GM18951 (cell line): ENCODE measurements at regions not wholly inside any gene's neighbourhood (a gene's known extent, or its start where the extent isn't known, plus 50 kb on each side); places are given as distances from the start of the nearest gene placed in this dataset.

Experiments used
- POLR2A ChIP-seq: IDR thresholded peaks from 4 replicates; pipeline ENCODE4 v1.6.1; 2011; ENCODE audit warnings: mild to moderate bottlenecking; ENCODE audit not compliant: insufficient read length, insufficient read depth; ENCODE audit errors: extremely low read depth
- in situ Hi-C: fragments of 300-500 bp; cut with MboI; formaldehyde crosslinking; loops from one replicate; pipeline ENCODE4 v1.12.0; 2022; ENCODE audit warnings: low sequenced_read_pairs, mixed read lengths, inconsistent platforms; ENCODE audit not compliant: unreplicated experiment

- in situ Hi-C loops: no loop called here
- no peak for TF ChIP-seq POLR2A
Measured at GRCh38 chr18:72410399-72410798, 133.7 kb downstream of the CBLN2 start.

GRCh38 chr18:72409903-72410302, 134.2 kb downstream of the CBLN2 start:
- no peak for TF ChIP-seq POLR2A
- in situ Hi-C loops: no loop called here

- in situ Hi-C loops: no loop called here
- no peak for TF ChIP-seq POLR2A
Measured at GRCh38 chr18:72407048-72407447, 137.1 kb downstream of the CBLN2 start.

GRCh38 chr18:72391951-72392350, 152.2 kb downstream of the CBLN2 start:
- in situ Hi-C loops: no loop called here

DNA sequence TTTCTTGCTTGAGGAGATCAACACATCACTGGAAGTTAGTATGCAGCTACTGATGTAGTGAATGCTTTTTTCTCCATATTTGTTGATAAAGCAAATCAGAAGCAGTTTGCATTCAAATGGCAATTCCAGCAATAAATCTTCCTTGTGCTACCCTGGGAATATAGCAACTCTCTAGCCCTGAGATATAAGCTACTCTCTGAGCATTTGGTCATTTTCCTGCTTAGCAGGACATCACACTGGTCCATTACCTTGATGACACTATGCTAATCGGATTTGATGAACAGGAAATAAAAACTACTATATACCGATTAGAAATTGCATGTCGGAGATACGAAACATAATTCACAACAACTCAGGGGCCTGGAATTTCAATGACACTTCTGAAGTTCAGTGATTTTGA, 152.7 kb downstream of the CBLN2 start:
- no peak for TF ChIP-seq POLR2A
- in situ Hi-C loops: no loop called here

More at GRCh38 chr18:72391951-72392350, 152.2 kb downstream of the CBLN2 start:
- no peak for TF ChIP-seq POLR2A

DNA sequence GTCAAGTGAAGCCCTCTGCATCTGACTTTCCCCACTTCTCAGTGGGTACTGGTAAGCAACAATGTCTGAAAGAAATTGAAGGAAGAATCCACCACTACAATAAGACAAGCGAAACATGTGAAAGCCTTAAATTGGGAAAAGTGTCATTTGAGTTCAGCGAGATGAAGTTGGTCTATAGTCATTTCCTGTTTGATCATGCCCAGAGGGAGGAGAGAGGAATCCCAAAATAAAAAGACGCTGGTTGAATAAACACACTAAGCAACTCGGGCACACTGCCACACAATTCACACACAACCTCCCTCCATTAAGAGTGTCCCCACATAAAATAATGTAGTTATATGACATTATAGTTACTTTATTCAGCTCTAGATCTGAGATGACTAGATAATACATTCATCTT, 166.1 kb downstream of the CBLN2 start:
- no peak for TF ChIP-seq POLR2A
- in situ Hi-C loops: no loop called here

DNA sequence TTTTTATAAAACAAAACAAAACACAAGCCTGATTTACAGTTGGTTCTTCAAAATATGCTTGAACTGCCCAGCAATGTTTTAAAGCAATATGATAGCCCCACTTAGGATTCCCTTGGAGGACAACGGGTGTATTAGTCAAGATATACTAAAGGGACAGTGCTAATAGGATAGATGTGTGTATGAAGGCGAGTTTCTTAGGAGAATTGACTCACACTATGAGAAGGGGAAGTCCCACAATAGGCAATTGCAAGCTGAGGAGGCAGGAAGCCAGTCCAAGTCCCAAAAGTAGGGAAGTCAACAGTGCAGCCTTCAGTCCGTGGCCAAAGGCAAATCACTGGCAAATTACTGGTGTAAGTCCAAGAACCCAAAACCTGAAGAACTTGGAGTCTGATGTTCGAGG, 167.9 kb downstream of the CBLN2 start:
- TF ChIP-seq POLR2A: no peak
- in situ Hi-C loops: no loop called here

GRCh38 chr18:72375618-72376017, 168.5 kb downstream of the CBLN2 start:
- in situ Hi-C loops: no loop called here
- no peak for TF ChIP-seq POLR2A

DNA sequence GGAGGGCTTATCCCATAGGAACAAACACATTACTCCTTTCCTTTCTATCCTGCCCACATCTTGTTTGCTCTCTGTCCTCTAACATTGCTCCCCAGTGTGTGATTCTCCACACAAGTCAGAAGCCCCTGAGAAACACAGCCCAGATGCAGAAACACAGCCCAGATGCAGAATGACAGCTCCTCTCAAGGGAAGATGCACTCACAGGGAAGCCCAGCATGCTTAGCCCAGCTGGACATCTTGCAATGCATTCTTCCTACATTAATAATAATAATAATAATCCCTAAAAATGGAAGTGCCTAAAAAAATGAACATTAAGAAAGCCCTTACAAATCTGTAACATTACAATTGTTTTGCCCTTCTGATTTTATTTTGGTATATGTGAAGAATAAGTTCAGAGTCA, 172.1 kb downstream of the CBLN2 start:
- in situ Hi-C loops: no loop called here
- TF ChIP-seq POLR2A: no peak

DNA sequence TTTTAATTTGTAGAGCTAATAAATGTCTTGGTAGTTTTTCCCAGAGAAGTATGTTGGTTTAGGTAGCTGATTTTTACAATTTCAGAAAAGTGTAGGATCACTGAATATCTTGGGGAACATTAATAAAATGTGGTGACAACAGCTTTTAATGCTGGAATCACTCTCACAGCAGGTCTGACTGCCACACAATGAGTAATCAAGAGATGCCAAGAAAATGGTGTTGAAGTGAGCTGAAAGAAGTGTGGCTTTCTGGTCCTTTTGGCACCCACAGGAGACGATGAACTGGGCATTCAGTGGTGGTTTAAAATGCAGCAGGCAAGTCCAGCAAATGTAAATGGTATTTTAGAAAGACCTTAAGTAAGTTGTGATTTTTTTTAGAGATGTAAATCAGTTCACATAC, 175.8 kb downstream of the CBLN2 start:
- TF ChIP-seq POLR2A: no peak
- in situ Hi-C loops: no loop called here

GRCh38 chr18:72360634-72361033, 183.5 kb downstream of the CBLN2 start:
- in situ Hi-C loops: no loop called here
- no peak for TF ChIP-seq POLR2A

DNA sequence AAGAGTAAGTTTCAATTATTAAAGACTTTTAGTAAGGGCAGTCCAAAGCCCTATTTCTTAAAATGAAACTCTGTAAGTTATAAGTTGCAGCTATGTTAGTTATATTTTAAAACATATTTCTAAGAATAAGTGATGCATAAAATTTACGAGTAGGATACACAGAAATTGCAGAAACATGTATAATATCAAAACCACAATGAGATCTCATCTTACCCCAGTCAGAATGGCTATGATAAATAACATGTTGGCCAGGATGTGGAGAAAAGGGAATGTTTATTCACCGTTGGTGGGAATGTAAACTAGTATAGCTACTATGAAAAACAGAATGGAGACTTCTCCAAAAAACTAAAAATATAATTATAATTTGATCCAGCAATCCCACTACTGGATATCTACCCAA, 201.2 kb downstream of the CBLN2 start:
- TF ChIP-seq POLR2A: no peak
- in situ Hi-C loops: no loop called here

DNA sequence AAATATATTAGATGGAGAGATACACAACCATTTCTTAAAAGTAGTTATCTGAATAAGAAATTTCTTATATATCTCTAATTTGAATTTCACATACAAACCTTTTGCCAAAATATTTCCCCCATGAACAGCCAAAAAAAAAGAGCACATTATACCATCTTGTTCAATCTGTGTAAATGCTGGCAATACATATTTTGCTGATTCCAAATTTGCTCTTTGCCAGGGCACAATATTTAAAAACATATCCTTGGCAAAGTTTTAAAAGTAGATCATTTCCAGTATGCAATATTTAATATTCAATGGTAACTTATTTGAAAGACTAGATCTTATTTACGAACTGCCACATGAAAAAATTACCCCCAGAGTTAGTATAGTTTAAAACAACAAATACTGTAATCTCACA, 204.2 kb downstream of the CBLN2 start:
- no peak for TF ChIP-seq POLR2A
- in situ Hi-C loops: no loop called here

- in situ Hi-C loops: no loop called here
Measured at GRCh38 chr18:72336786-72337185, 207.4 kb downstream of the CBLN2 start.

DNA sequence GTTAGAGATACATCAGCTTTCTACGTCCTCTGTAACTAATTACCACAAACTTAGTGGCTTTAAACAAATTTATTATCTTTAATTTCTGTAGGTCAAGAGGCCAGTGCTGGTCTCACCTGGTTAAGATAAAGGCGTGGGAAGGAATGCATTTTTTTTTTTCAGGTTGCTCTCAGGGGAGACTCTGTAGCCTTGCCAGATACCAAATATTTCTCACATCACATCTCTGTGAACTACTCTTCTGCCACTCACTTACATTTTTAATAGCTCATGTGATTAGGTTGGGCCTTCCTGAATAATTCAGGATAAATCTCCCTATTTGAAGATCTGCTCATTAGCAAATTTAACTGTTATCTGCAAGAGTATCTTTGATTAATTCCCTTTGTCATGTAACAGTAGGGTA, 214.6 kb downstream of the CBLN2 start:
- in situ Hi-C loops: no loop called here
- TF ChIP-seq POLR2A: no peak

More at GRCh38 chr18:72336786-72337185, 207.4 kb downstream of the CBLN2 start:
- no peak for TF ChIP-seq POLR2A
